ENCODE measurements at regions not wholly inside any gene's neighbourhood (a gene's known extent, or its start where the extent isn't known, plus 50 kb on each side); places are given as distances from the start of the nearest gene placed in this dataset.
"Not testable (repeated sequence)": the region's sequence is repeated elsewhere in the genome, so short reads cannot be mapped to it uniquely, and the experiment has no call there.

- no peak for DNase-seq (ENCODE audit: low read depth in 2 of 2)
Measured at GRCh38 chr2:39930175-39930917, 151.3 kb upstream of the THUMPD2 start.

DNA sequence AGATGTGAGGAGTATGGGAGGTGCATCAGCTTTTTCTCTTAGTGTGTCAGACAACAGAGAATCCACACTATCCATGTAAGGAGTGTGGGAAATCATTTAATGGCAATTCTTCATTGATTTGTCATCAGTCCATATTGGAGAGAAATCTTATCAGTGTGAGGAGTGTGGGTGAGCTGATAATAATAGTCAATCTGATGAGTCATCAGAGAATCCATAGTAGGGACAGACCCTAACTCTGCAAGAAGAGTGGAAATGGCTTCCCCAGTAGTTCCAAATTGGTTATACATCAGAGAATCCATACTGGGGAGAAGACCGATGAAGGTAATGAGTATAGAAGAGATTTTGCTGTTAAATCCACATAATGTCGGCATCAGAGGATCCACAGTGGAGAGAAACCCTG is 150.5 kb upstream of the THUMPD2 start:
- no peak for DNase-seq (ENCODE audit: low read depth in 2 of 2)

DNA sequence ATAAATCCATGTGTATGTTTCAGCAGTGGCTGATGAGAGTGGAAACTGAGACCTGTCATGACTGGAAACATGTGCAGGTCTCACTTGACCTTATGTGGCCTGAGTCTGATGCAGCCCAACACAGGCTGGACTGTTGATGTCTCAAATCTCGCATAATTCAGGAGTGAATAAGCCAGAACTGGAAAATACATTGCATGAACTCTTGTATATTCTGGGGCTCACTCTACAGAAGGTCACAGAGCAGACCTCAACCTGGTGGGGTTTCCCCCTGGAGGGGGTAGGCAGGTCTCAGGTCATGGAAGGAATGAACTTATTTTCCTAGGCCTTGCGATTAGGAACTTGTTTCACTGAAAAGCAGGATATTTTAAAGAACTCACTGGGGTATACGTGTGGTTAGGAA is 146.3 kb upstream of the THUMPD2 start:
- DNase-seq (ENCODE audit: low read depth in 2 of 2): no peak

DNA sequence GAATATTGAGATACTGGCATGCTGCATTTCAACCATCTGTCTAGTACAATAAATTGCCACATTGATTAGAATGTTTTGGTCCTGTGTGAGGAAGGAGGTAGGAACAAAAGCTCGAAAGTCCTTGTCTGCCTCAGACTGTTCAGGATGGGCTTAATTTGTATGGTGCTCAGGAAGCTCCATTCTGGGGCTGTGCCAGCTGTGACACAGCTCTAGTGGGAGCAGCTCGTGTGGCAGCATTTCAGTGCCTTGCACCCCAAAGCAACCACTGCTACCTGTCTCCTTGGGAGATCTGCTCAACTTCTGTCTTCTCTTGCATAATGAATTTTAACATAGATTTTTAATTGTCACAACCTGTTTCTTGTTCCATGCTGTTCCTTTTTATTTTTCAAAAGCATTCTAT is 144.4 kb upstream of the THUMPD2 start:
- no peak for DNase-seq (ENCODE audit: low read depth in 2 of 2)

DNA sequence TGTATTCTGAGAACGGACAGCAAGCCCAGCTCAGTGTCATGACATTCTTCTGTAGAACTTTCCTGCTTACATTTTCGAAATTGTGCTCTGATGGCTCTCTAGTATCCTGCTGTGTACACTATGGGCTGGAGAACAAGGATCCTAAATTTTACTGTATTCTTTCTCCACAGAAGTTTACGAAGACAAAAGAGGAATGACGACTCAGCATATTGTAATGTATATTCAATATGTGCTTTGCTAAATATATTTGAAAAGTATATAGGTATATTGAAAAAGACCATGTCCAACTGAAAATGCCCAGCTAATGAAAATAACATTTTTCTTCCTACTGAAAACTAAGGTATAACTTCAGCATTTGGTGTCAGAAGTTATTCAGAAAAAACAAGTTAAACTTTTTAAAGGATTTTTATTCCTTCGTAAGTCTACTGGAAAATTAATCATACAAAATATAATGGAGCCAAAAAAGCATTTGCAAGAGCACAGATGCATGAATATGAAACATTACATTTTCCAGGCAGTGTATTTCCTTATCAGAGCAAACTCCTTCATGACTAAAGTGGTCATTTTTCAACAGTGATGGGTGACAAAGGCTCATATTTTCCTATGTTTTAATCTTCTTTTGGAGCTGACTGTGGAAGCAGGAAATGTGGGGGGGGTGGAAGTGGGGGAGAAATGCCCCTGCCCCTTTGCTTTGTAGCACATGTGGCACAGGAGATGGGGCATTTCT is 143.8 kb upstream of the THUMPD2 start:
- DNase-seq (ENCODE audit: low read depth in 2 of 2): no peak

- no peak for DNase-seq (ENCODE audit: low read depth in 2 of 2)
Measured at GRCh38 chr2:39920307-39920801, 141.3 kb upstream of the THUMPD2 start.

DNA sequence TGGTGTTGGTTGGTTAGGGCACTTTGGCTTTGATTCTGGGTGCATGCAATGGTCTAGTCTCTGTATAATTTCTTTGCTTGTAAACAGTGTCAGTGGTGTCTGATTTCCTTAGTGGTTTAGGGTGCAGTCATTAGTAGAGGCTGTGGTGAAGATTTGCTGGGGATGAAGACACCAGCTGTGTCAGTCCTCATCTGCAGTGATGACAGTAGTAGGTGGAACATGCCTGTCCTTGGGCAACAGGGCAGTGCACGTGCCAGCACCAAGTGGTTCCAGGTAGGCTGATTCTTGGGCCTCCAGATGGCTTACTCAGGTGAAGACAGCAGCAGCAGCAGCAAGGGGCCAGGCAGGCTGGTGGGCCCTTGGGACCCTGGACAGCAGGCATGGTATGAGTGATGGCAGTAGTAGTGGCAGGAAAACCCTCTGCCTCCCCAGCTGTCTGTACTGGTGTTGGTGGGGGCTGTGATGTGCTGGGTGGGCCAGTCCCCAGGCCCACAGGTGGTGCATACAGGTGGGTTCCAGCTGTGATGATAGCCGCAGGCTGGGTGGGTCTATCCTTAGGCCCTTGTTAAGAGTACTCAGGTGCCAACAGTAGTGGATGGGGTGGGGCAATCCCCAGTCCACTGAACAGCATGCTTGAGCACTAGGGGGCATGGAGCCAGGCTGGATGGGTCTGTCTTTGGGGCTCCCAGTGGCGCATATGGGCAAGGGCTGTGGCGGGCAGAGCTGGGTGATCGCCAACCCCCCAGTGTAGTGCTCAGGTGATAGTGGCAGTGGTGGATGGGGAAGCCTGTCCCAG is 140.7 kb upstream of the THUMPD2 start:
- no peak for DNase-seq (ENCODE audit: low read depth in 2 of 2)

GRCh38 chr2:39918886-39919285 is 139.8 kb upstream of the THUMPD2 start:
- no peak for DNase-seq (ENCODE audit: low read depth in 2 of 2)

DNA sequence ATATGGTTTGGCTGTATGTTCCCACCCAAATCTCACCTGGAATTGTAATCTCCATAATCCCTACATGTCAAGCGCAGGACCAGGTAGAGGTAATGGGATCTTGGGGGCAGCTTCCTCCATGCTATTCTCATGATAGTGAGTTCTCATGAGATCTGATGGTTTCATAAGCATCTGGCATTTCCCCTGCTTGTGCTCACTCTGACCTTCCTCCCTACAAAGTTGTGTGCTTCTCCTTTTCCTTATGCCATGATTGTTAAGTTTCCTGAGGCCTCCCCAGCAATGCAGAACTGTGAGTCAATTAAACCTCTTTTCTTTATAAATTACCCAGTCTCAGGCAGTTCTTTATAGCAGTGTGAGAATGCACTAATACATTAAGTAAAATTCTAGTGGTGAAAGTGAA is 138.3 kb upstream of the THUMPD2 start:
- DNase-seq (ENCODE audit: low read depth in 2 of 2): not testable (repeated sequence)

GRCh38 chr2:39914949-39915348 is 135.9 kb upstream of the THUMPD2 start:
- no peak for DNase-seq (ENCODE audit: low read depth in 2 of 2)

DNA sequence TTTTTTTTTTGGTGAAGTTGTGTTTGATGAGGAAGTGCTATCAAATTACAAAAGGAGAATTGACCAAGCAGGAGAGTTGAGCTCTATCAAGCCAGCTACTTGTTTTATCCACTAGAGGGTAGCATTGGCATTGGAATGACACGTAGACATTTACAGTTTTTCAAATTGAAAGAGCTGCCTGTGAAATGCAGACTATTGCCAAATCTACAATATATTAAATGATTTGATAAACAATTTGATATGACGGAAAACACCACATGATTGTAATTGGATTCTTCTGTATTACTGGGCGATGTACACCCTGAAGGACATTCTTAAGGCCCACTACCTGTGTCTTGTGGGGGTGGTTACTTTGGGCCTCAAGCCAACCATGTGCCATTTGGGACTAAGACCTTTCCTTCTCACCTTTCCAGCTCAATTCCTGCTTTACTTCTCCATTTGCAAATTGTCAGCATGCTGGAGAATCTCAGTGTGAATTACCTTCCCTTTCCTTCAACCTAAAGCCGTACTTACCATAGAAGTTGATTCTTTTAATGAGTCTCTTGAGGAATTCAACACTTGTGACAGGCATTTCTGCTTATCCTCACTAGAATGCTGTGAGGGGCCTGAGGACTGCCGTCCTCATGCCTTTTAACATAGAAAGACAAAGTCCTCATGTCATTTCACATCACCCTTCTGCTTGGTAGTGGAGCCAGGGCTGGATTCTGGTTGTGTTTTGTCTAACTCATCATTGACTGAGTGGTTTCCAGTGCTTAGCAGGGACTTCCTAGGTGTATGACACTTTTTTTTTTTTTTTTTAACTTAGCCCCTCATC is 134.8 kb upstream of the THUMPD2 start:
- DNase-seq (ENCODE audit: low read depth in 2 of 2): no peak

- DNase-seq (ENCODE audit: low read depth in 2 of 2): no peak
Measured at GRCh38 chr2:39902103-39902502, 123.0 kb upstream of the THUMPD2 start.

- DNase-seq (ENCODE audit: low read depth in 2 of 2): no peak
Measured at GRCh38 chr2:39898934-39899333, 119.9 kb upstream of the THUMPD2 start.

DNA sequence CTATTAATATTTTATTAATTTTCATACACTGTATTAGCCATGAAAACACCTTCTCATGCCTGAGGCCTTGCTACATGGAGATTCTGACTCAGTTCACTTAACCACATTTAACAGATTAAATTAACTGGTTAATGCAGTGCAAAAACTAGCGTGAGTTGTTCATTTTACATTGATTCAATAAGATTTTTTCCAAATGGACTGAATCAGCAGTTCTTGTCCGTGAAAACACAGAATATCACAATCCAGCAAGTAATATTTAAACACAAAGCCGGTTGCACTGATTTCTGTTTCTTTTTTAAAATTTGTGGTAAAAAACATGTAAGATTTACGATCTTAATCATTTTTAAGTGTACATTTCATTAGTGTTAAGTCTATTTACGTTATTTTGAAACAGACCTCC is 118.2 kb upstream of the THUMPD2 start:
- no peak for DNase-seq (ENCODE audit: low read depth in 2 of 2)

DNA sequence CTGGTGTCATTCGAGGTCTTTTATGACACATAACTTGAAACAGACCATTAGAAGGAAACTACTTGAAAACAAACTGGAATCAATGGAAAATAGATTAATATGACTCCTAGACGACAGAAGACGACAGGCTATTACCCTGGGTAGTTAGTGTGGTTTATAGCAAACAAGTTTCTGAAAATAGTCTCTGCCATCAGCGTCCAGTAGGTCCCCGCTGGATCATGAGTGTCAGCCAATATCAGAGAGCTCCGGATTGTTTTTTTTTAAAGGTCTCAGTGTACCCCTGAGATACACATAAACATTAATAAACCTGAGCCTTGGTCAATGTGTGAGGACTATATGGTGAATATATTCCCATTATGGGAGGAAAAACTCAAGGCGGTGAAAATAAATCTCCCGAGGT is 115.0 kb upstream of the THUMPD2 start:
- DNase-seq (ENCODE audit: low read depth in 2 of 2): no peak

DNA sequence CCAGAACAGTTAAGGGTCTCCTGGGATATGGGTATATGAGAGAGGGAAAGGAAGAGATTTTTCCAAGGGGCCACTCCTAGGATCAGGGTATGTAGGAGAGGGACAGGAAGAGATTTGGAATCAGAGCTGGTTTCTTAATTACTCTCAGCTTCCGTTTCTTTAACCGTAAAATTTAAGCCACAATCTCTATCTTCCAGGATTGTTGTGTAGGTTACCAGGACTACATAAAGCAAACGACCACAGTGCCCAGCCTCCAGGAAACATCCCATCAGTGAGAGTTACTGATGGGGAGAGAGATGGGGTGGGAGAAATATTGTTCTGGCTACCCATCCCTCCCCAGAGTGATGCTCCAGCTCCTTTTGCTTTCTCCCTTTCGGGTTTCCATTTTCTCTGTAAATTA is 114.6 kb upstream of the THUMPD2 start:
- no peak for DNase-seq (ENCODE audit: low read depth in 2 of 2)

GRCh38 chr2:39881948-39882347 is 102.9 kb upstream of the THUMPD2 start:
- no peak for DNase-seq (ENCODE audit: low read depth in 2 of 2)

- DNase-seq (ENCODE audit: low read depth in 2 of 2): no peak
Measured at GRCh38 chr2:39881494-39881893, 102.4 kb upstream of the THUMPD2 start.

GRCh38 chr2:39879001-39879400 is 99.9 kb upstream of the THUMPD2 start:
- DNase-seq (ENCODE audit: low read depth in 2 of 2): not testable (repeated sequence)

- DNase-seq (ENCODE audit: low read depth in 2 of 2): no peak
Measured at GRCh38 chr2:39875914-39876267, 96.8 kb upstream of the THUMPD2 start.

GRCh38 chr2:39875182-39875913 is 96.3 kb upstream of the THUMPD2 start:
- DNase-seq (ENCODE audit: low read depth in 2 of 2): no peak
